ENCODE measurements at regions not wholly inside any gene's neighbourhood (a gene's known extent, or its start where the extent isn't known, plus 50 kb on each side); places are given as distances from the start of the nearest gene placed in this dataset.

GRCh38 chr12:19846574-19846973 lies 407.3 kb downstream of the AEBP2 start (continued):
- TF ChIP-seq SMARCC2 (IDR thresholded peaks at IDR 0.05; ENCODE audit: low read depth) (no peak), STAT6 (CRISPR knock-in tag; IDR thresholded peaks at IDR 0.05) (no peak), IRF9 (tag; IDR thresholded peaks at IDR 0.05) (no peak), ZNF23 (CRISPR knock-in tag; IDR thresholded peaks at IDR 0.05) (no peak), PHF21A (IDR thresholded peaks at IDR 0.05; ENCODE audit: borderline replicate concordance, low read depth) (no peak), ILF3 (IDR thresholded peaks at IDR 0.05; ENCODE audit: borderline replicate concordance) (no peak), HMG20A (CRISPR knock-in tag; conservative IDR thresholded peaks at IDR 0.05) (no peak), TCF7 (IDR thresholded peaks at IDR 0.05; ENCODE audit: borderline replicate concordance) (no peak), IRF1 (CRISPR knock-in tag; IDR thresholded peaks at IDR 0.05; ENCODE audit: borderline replicate concordance) (no peak), ZNF431 (CRISPR knock-in tag; IDR thresholded peaks at IDR 0.05) (no peak), NCOA2 (IDR thresholded peaks at IDR 0.05; ENCODE audit: partially characterized antibody in 2 of 2) (no peak), DPF2 (IDR thresholded peaks at IDR 0.05) (no peak), TRIM25 (IDR thresholded peaks at IDR 0.05; ENCODE audit: borderline replicate concordance) (no peak)

All from K562 (cell line).